ENCODE measurements at regions not wholly inside any gene's neighbourhood (a gene's known extent, or its start where the extent isn't known, plus 50 kb on each side); places are given as distances from the start of the nearest gene placed in this dataset.

- 70 to 72% methylated on average over 8 to 10 of the region's 10 CpGs for WGBS, 2 donors
- Histone ChIP-seq H3K4me1 (no peaks in the 10 kb centered on the region), H3K27ac (no peak overlapping the region), H3K9me3 (no peaks in the 10 kb centered on the region), H3K36me3 (ENCODE audit: low read depth, missing control alignments) (no peaks in the 10 kb centered on the region), H3K4me3 (no peak overlapping the region), H3K27me3 (no peaks in the 10 kb centered on the region)
- TF ChIP-seq POLR2A (IDR thresholded peaks at IDR 0.05) (no peak), CTCF (IDR thresholded peaks at IDR 0.05) (no peak)
- no peak for DNase-seq
- intact Hi-C loops (cut with DNase I; ENCODE audit: low total_unique reads), result no loop called here
Observed at GRCh38 chr3:127473244-127474024, 117.1 kb downstream of the TPRA1 start.

- WGBS, 2 donors, result 82 to 94% methylated on average over 11 of the region's 11 CpGs
- no peaks in the 10 kb centered on the region for H3K9me3 ChIP-seq
- no peak for DNase-seq
- no peak overlapping the region for H3K27ac ChIP-seq
- no peak overlapping the region for H3K4me3 ChIP-seq
- TF ChIP-seq CTCF (IDR thresholded peaks at IDR 0.05) (no peak), POLR2A (IDR thresholded peaks at IDR 0.05) (no peak)
- no peaks in the 10 kb centered on the region for H3K36me3 ChIP-seq (ENCODE audit: low read depth, missing control alignments)
- intact Hi-C loops (cut with DNase I; ENCODE audit: low total_unique reads), result no loop called here
- no peaks in the 10 kb centered on the region for H3K4me1 ChIP-seq
- no peaks in the 10 kb centered on the region for H3K27me3 ChIP-seq
Observed at GRCh38 chr3:127472506-127472905, 118.0 kb downstream of the TPRA1 start.

GRCh38 chr3:127471142-127471541 lies 119.4 kb downstream of the TPRA1 start:
- Histone ChIP-seq H3K36me3 (ENCODE audit: low read depth, missing control alignments) (no peaks in the 10 kb centered on the region), H3K4me1 (no peaks in the 10 kb centered on the region), H3K4me3 (no peak overlapping the region), H3K9me3 (no peaks in the 10 kb centered on the region), H3K27ac (no peak overlapping the region), H3K27me3 (no peaks in the 10 kb centered on the region)
- no peak for DNase-seq
- 70 to 74% methylated on average over 5 of the region's 5 CpGs for WGBS, 2 donors
- TF ChIP-seq POLR2A (IDR thresholded peaks at IDR 0.05) (no peak), CTCF (IDR thresholded peaks at IDR 0.05) (no peak)
- intact Hi-C loops (cut with DNase I; ENCODE audit: low total_unique reads), result no loop called here

- H3K4me1 ChIP-seq, result no peaks in the 10 kb centered on the region
- DNase-seq, result peak; percentile 60
- H3K9me3 ChIP-seq, result no peaks in the 10 kb centered on the region
- WGBS, 2 donors, result 45 to 71% methylated on average over 9 of the region's 9 CpGs
- TF ChIP-seq POLR2A (IDR thresholded peaks at IDR 0.05) (no peak), CTCF (IDR thresholded peaks at IDR 0.05) (no peak)
- intact Hi-C loops (cut with DNase I; ENCODE audit: low total_unique reads), result no loop called here
- H3K27me3 ChIP-seq, result no peaks in the 10 kb centered on the region
- no peak overlapping the region for H3K4me3 ChIP-seq
- H3K36me3 ChIP-seq (ENCODE audit: low read depth, missing control alignments), result no peaks in the 10 kb centered on the region
- no peak overlapping the region for H3K27ac ChIP-seq
Observed at GRCh38 chr3:127469760-127470159, 120.8 kb downstream of the TPRA1 start.

- 63 to 76% methylated on average over 12 of the region's 12 CpGs for WGBS, 2 donors
- DNase-seq, result no peak
- Histone ChIP-seq H3K4me1 (no peaks in the 10 kb centered on the region), H3K9me3 (no peaks in the 10 kb centered on the region), H3K27me3 (no peaks in the 10 kb centered on the region), H3K4me3 (no peak overlapping the region), H3K27ac (no peak overlapping the region), H3K36me3 (ENCODE audit: low read depth, missing control alignments) (no peaks in the 10 kb centered on the region)
- no peak for TF ChIP-seq POLR2A (IDR thresholded peaks at IDR 0.05)
- TF ChIP-seq CTCF (IDR thresholded peaks at IDR 0.05), result no peak
- intact Hi-C loops (cut with DNase I; ENCODE audit: low total_unique reads), result no loop called here
Observed at GRCh38 chr3:127467391-127467790, 123.1 kb downstream of the TPRA1 start.

Measured in testis (tissue), 2 donors.